ENCODE measurements at regions not wholly inside any gene's neighbourhood (a gene's known extent, or its start where the extent isn't known, plus 50 kb on each side); places are given as distances from the start of the nearest gene placed in this dataset.

DNA sequence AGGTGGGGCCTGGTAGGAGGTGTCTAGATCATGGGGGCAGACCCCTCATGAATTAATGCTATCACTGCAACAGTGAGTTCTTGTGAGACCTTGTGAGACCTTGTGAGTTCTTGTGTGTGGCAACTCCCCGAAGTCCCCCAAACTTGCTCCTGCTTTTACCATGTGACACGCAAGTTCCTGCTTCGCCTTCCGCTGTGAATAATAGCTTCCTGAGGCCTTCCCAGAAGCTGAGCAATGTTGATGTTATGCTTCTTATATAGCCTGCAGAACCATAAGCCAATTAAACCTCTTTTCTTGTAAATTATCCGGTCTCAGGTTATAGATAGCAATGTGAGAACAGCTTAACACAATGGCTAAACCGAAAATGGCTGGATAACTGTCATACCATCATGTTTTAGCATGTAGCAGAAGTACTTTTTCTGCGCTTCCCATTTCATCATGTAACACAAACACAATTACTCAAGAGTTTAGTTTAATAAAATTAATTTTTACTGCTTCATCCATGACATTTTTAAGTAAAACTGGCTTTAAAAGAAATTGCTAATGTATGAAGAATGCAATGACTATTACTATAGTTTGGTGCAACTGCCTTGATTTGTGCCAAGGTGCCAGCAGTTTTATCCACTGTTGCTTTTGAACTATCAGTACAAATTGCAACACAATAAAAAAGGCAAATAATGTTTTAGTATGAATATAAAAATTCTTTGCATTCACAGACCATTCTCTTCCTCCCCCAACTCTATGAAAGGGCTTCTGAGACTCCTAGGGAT, 87.7 kb upstream of the TMEM168 start:
- DNase-seq, result no peak

DNA sequence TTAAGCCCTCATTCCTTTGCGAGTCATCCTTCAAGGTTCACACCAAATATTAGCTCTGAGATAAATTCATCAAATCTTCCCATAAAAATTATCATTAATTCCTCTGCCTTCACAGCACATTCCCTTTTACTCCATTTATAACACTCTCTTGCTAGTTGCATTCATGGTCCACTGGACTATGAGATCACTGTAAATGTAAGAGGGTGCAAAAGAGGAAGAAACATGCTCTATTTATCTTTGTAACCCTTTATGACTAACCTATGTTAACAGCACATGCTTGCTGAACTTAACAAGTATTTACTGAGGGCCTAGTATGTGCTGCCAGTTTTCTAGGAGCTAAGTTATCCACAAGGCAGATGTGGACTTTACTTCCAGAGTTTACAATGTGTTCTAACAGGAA, 86.7 kb upstream of the TMEM168 start:
- no peak for DNase-seq

DNA sequence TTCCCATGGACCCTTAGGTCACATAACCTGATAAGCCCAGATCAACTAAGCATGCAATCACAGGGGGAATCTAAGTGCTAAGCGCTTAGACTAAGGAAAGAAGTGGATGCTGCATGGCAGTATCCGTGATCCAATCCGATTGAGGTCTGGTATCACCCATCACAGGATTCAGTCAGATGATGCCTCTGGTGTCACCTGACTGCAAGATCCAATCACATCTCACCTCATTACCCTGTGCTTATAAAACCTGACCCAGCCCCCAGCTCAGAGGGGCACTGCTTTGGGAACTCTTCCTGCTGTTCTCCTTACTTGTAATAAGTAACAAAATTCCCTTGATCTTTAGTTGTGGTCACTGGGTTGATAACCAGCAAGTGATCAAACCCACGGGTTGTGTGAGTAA, 84.7 kb upstream of the TMEM168 start:
- DNase-seq, result no peak

DNA sequence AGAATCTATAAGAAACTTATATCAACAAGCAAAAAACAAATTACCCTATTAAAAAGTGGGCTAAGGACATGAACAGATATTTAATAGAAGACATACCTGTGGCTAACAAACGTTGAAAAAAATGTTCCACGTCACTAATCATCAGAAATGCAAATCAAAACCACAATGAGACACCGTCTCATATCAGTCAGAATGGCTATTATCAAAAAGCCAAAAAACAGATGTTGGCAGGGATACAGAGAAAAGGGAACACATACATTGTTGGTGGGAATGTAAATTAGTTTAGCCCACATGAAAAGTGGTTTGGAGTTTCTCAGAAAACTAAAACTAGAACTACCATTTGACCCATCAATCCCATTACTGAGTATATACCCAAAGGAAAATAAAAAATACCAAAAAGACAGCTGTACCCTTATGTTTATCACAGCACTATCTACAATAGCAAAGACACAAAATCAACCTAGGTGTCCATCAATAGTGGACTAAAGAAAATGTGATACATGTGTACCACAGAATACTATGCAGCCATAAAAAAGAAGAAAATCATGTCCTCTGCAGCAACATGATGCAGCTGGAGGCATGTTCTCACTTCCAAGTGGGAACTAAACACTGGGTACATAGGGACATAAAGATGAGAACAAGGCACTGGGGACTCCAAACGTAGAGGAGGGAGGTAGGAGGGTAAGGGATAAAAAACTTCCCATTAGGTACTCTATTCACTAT, 83.8 kb upstream of the TMEM168 start:
- no peak for DNase-seq

DNA sequence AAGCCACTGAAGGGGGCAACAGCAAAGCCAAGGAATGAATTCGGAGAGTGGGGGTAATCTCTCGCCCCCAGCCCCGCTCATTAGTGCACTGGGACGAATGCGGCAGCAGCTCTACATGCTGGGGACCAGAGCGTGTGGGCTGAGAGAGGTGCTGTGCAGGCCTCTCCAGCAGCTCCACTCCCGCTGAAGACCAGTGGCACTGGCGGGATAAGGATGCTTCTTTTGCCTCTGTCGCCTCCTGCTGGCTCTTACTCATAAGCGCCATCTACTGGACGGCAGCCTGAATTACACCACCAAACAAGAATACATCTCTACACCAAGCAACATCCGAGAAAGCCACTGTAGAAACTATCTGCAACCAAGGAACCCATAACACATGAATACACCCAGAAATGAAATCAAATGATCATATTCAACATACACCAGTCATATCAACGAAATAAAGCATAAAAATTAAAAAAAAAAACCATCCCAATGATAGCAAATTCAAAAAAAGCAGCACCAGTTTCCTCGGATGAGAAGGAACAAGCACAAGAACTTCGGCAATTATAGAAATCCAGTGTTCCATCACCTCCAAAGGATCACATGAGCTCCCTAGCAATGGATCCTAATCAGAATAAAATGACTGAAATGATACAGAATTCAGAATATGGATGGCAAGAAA, 79.0 kb upstream of the TMEM168 start:
- DNase-seq, result no peak

DNA sequence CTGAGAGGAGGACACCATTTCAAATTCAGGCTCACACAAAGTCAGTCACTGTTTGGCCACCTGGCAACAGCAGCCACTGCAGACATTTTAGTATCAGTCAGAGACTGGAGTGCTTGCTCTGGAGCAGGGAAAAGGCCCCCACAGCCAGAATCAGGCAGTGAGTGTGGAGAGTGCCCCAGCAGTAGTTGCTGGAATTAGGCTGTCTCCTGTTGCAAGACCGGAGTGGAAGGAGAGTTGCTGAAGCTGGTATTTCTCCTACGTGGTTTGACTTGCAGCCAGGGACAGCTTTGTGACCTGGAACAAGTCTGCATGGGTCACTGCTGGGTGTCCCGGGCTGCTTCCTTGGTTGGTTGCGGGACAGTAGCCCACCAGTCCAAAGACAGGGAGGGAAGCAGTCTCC, 78.4 kb upstream of the TMEM168 start:
- no peak for DNase-seq

DNA sequence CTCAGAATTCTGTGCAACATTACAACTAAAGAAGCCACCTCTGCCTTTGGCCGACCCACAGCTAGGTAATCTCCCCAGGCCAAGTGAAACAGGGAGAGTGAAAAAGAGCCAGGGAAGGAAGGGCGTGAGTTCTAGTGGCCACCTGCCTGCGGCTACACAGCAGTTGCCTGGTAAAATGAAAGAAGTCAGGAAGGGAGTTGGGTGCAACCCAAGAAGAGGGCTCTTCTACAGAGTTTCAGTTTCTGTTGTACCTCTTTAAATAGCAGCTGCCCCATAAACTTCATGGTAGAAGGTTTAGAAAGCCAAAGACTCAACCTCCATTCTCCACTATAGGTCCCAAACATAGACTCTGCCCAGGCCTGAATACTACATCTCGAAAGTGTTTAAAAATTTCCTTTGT, 76.2 kb upstream of the TMEM168 start:
- DNase-seq, result no peak

DNA sequence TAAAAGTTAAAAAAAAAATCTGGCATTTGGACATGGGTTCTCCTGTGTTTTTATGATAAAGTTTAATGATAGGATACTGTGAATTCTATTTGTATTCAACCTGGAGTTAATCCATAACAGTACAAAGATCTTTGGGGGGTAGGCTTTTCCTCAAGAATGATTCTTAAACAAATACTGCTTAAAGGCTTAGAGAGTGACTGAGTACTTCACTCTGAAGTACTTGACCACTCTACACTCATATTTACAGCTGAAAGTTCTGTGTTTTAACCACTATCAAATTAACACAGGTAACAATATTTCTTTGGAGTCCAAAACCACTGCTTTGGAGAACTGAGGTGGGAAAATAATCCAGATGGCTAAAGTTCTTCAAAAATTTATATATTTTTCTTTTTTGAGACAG, 74.2 kb upstream of the TMEM168 start:
- DNase-seq, result no peak

DNA sequence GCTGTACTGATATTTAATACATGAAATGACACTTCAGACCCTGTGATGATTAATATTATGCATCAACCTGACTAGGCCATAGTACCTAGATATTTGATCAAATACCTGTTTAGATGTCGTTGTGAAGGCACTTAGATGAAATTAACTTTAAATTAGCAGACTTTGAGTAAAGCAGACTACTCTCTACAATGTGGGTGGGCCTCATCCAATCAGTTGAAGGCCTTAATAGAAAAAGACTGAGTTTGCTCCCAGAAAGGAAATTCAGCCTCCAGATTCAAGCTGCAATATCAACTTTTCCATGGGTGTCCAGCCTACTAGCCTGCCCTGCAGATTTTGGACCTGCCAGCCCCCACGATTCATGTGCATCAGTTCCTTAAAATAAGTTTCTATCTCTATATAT, 68.6 kb upstream of the TMEM168 start:
- no peak for DNase-seq

DNA sequence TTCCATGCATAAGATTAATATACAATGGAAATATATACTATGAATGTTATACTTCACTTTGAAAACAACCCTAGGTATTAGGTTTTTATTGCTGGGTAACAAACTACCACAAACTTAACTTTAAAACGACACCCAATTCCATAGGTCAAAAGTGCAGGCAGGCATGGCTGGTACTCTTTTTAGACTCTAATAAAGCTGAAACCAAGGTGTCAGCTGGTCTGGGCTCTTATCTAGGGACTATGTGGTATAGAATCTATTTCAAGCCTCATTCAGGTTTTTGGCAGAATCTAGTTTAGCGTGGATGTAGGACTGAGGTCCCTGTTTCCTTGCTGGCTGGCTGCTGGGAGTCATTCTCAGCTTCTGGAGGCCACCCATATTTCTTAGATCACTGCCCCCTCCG, 65.0 kb upstream of the TMEM168 start:
- no peak for DNase-seq

DNA sequence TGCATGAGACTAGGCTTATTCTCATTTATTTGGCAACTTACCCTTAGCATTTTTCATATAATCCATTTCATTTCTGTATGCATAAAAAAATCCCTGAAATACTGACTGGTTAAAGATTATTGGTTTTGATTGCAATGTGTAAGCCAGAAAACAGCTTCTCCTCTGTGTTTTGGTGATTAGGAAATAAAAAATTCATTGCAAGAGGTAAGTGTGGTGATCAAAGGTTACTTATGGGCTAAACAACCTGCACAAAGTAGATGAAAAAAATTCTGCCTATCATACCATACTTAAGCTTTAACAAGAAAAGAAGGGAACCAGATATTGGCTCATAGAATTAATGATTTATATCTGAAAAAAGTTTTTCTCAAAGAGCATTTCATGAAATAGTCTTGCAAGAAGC, 64.0 kb upstream of the TMEM168 start:
- DNase-seq, result no peak

DNA sequence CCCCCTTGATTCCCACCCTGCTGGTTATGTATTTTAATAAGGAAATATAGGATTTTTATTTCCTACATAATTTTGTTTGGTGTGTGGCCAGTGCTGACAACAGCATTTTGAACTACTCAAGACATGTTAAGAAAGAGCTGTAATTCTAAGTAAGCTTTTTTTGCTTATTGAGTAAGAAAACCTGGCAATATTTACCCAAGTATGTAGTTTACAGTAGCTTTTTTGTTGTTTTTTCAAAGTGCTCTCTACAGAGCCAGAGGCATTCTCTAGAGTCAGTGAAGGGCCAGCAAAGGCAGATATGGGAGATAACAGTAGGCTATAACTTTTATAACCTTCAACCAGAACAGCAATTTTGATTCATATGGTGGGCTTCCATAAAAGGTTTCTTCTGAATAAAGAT, 63.2 kb upstream of the TMEM168 start:
- no peak for DNase-seq

DNA sequence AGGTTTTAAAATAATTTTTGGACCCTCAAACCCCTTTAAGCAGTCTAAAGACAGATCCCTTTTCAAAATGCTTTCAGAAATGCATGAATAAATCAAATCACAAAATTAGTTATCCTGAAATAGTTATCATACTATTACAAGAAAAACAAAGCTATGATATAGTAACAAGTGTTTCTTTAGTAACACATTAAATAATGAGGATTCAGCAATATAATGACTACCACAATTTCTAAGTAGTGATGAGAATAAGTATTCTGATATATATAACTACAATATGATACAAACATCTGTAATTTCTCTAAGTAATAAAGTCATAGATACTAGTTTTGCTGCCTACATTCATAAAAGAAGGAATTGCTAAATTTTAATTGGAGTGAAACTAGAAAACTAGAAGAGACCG, 53.0 kb upstream of the TMEM168 start:
- DNase-seq, result no peak

Measured in NCI-H1436 (cell line).